T-cell (primary cell): ENCODE measurements at regions not wholly inside any gene's neighbourhood (a gene's known extent, or its start where the extent isn't known, plus 50 kb on each side); places are given as distances from the start of the nearest gene placed in this dataset.

Experiments
- ATAC-seq, 4 experiments: fragments of 200-7000 bp in 3 of 4; fragments of 150-1000 bp in 1 of 4; cut with Tn5 transposase; replicated peaks in 1 of 4; 1 replicate in 3 of 4; 2 replicates in 1 of 4; pipeline ENCODE4 v1.10.0; 2021; ENCODE audit warnings: moderate library complexity in 3 of 4, mild to moderate bottlenecking in 2 of 4, moderate number of reproducible peaks in 1 of 4
- CTCF ChIA-PET, 2 donors: fragments of 300-600 bp; sonication (Branson Sonifier 250); formaldehyde crosslinking; loops; one replicate each; lab custom pipeline; 2022; ENCODE audit warnings: antibody characterized with exemption in 2 of 2; lab: Charles Lee
- POLR2A ChIA-PET, 2 donors: fragments of 300-600 bp; sonication (Branson Sonifier 250); formaldehyde crosslinking; loops; one replicate each; lab custom pipeline; 2022; ENCODE audit warnings: antibody characterized with exemption in 2 of 2; lab: Charles Lee
- DNase-seq, 35 experiments: peaks; one replicate each; pipeline versions ENCODE4 v3.0.0 to v3.0.0-alpha.2; 2013 to 2023
- H3K27ac ChIP-seq: one replicate; pipeline ENCODE4 v1.5.1; 2013; ENCODE audit warnings: low read length
- H3K27me3 ChIP-seq, 2 experiments: replicated peaks in 1 of 2; 1 replicate in 1 of 2; 2 replicates in 1 of 2; pipeline versions ENCODE4 v1.6.1 to v1.7.0; 2013; ENCODE audit warnings: low read length in 1 of 2, mixed read lengths in 1 of 2; ENCODE audit not compliant: control insufficient read depth in 2 of 2, insufficient read depth in 2 of 2; ENCODE audit errors: extremely low read depth in 1 of 2
- H3K36me3 ChIP-seq, 2 donors: 1 replicate in 1 of 2; 2 replicates in 1 of 2; pipeline versions ENCODE4 v1.6.1 to v1.7.0; 2013; ENCODE audit warnings: low read length in 1 of 2; ENCODE audit not compliant: control insufficient read depth in 2 of 2, insufficient read depth in 1 of 2; ENCODE audit errors: extremely low read depth in 1 of 2
- H3K4me1 ChIP-seq, 2 experiments: 1 replicate in 1 of 2; 2 replicates in 1 of 2; pipeline versions ENCODE4 v1.6.1 to v1.7.0; 2013; ENCODE audit warnings: low read length in 2 of 2, mixed read lengths in 1 of 2; ENCODE audit not compliant: insufficient read depth in 2 of 2, control insufficient read depth in 1 of 2; ENCODE audit errors: extremely low read depth in 1 of 2
- H3K4me3 ChIP-seq, 2 donors: 1 replicate in 1 of 2; 2 replicates in 1 of 2; pipeline versions ENCODE4 v1.5.1 to v1.7.0; 2013; ENCODE audit warnings: mild to moderate bottlenecking in 2 of 2, low read length in 1 of 2, moderate library complexity in 1 of 2; ENCODE audit not compliant: control insufficient read depth in 1 of 2; ENCODE audit errors: extremely low read depth in 1 of 2
- H3K9me3 ChIP-seq: 2 replicates; pipeline ENCODE4 v1.7.0; 2013
- H3K27ac Mint-ChIP-seq, 2 donors: one replicate each; pipeline ENCODE4 v1.8.0; 2020 to 2021; ENCODE audit warnings: mild to moderate bottlenecking in 2 of 2, mixed read lengths in 2 of 2
- H3K27me3 Mint-ChIP-seq, 2 donors: one replicate each; pipeline ENCODE4 v1.8.0; 2021 to 2022; ENCODE audit warnings: mixed read lengths in 2 of 2
- H3K36me3 Mint-ChIP-seq: one replicate; pipeline ENCODE4 v1.8.0; 2021; ENCODE audit warnings: mixed read lengths
- H3K4me1 Mint-ChIP-seq, 3 donors: one replicate each; pipeline ENCODE4 v1.8.0; 2020 to 2022; ENCODE audit warnings: mixed read lengths in 3 of 3, mild to moderate bottlenecking in 1 of 3
- H3K4me3 Mint-ChIP-seq, 3 donors: one replicate each; pipeline ENCODE4 v1.8.0; 2020 to 2022; ENCODE audit warnings: mild to moderate bottlenecking in 3 of 3, mixed read lengths in 3 of 3, moderate library complexity in 3 of 3
- H3K9me3 Mint-ChIP-seq, 3 donors: one replicate each; pipeline ENCODE4 v1.8.0; 2020 to 2022; ENCODE audit warnings: mixed read lengths in 3 of 3
- WGBS: methylation state at CpG from one replicate; pipeline ENCODE4 v1.1.5; 2013; ENCODE audit warnings: missing lambda C conversion rate; ENCODE audit not compliant: insufficient coverage; 5-methylcytosine and 5-hydroxymethylcytosine counted together

GRCh38 chr6:170045563-170045960 is 245.3 kb downstream of the DLL1 start:
- ChIA-PET POLR2A (no interaction called here), CTCF (no interaction called here)
- no peak overlapping the region for H3K27ac ChIP-seq
- no peaks in the 10 kb centered on the region for H3K4me1 ChIP-seq
- H3K27ac Mint-ChIP-seq = no peak overlapping the region
- no peak overlapping the region for H3K4me3 Mint-ChIP-seq
- no peaks in the 10 kb centered on the region for H3K36me3 Mint-ChIP-seq
- H3K9me3 Mint-ChIP-seq = no peaks in the 10 kb centered on the region
- H3K9me3 ChIP-seq = no peaks in the 10 kb centered on the region
- no peak for ATAC-seq
- peaks cover 2 to 3% of the 10 kb centered on the region in 2 donors for H3K27me3 Mint-ChIP-seq
- no peak for DNase-seq
- peaks cover 0 to 38% of the 10 kb centered on the region in 2 experiments for H3K27me3 ChIP-seq
- H3K4me3 ChIP-seq = no peak overlapping the region
- peaks cover 0 to 3% (median 0%) of the 10 kb centered on the region in 3 donors for H3K4me1 Mint-ChIP-seq
- no peaks in the 10 kb centered on the region for H3K36me3 ChIP-seq
- 84% methylated on average over 7 of the region's 7 CpGs for WGBS

- Mint-ChIP-seq H3K4me1 (peaks cover 0 to 3% (median 0%) of the 10 kb centered on the region in 3 donors), H3K9me3 (no peaks in the 10 kb centered on the region), H3K4me3 (no peak overlapping the region), H3K27ac (no peak overlapping the region), H3K36me3 (no peaks in the 10 kb centered on the region), H3K27me3 (peaks cover 2 to 4% of the 10 kb centered on the region in 2 donors)
- H3K4me3 ChIP-seq = no peak overlapping the region
- DNase-seq = no peak
- no peaks in the 10 kb centered on the region for H3K4me1 ChIP-seq
- H3K9me3 ChIP-seq = no peaks in the 10 kb centered on the region
- no peaks in the 10 kb centered on the region for H3K36me3 ChIP-seq
- no peak overlapping the region for H3K27ac ChIP-seq
- no peak for ATAC-seq
- WGBS = 82% methylated on average over 13 of the region's 13 CpGs
- CTCF ChIA-PET = no interaction called here
- POLR2A ChIA-PET = interaction anchor here in 1 of 2 donors (0.9 kb wide), 1 partner anchor 50 kb away, joined by 10 read pairs; no protein-coding TSS in a partner anchor
- peaks cover 0 to 32% of the 10 kb centered on the region in 2 experiments for H3K27me3 ChIP-seq
These were observed 245.9 kb downstream of the DLL1 start for GRCh38 chr6:170044836-170045562.

GRCh38 chr6:170043881-170044790 is 246.7 kb downstream of the DLL1 start:
- no peak overlapping the region for H3K27ac Mint-ChIP-seq
- no peak overlapping the region for H3K4me3 Mint-ChIP-seq
- H3K4me1 ChIP-seq = no peaks in the 10 kb centered on the region
- H3K36me3 Mint-ChIP-seq = no peaks in the 10 kb centered on the region
- WGBS = 87% methylated on average over 6 of the region's 11 CpGs
- H3K27me3 Mint-ChIP-seq = peaks cover 5 to 9% of the 10 kb centered on the region in 2 donors
- peaks cover 0 to 31% of the 10 kb centered on the region in 2 experiments for H3K27me3 ChIP-seq
- no peak overlapping the region for H3K4me3 ChIP-seq
- no peaks in the 10 kb centered on the region for H3K36me3 ChIP-seq
- no peak overlapping the region for H3K27ac ChIP-seq
- no peak for DNase-seq
- no peaks in the 10 kb centered on the region for H3K9me3 Mint-ChIP-seq
- POLR2A ChIA-PET = interaction anchor here in 1 of 2 donors (0.9 kb wide), 1 partner anchor 50 kb away, joined by 10 read pairs; no protein-coding TSS in a partner anchor
- H3K9me3 ChIP-seq = no peaks in the 10 kb centered on the region
- CTCF ChIA-PET = interaction anchor here in 1 of 2 donors (0.5 kb wide), 1 partner anchor 32 kb away, joined by 3 read pairs; no protein-coding TSS in a partner anchor
- no peak for ATAC-seq
- peaks cover 0 to 2% (median 0%) of the 10 kb centered on the region in 3 donors for H3K4me1 Mint-ChIP-seq

GRCh38 chr6:170043150-170043819 is 247.6 kb downstream of the DLL1 start:
- H3K36me3 ChIP-seq = no peaks in the 10 kb centered on the region
- peaks cover 0 to 28% of the 10 kb centered on the region in 2 experiments for H3K27me3 ChIP-seq
- peaks cover 8 to 9% of the 10 kb centered on the region in 2 donors for H3K27me3 Mint-ChIP-seq
- no peak overlapping the region for H3K27ac Mint-ChIP-seq
- H3K4me1 ChIP-seq = no peaks in the 10 kb centered on the region
- H3K9me3 ChIP-seq = no peaks in the 10 kb centered on the region
- no peak overlapping the region for H3K4me3 Mint-ChIP-seq
- no peak overlapping the region for H3K4me3 ChIP-seq
- ChIA-PET CTCF (no interaction called here), POLR2A (no interaction called here)
- H3K27ac ChIP-seq = no peak overlapping the region
- 88% methylated on average over 9 of the region's 21 CpGs for WGBS
- no peaks in the 10 kb centered on the region for H3K36me3 Mint-ChIP-seq
- H3K9me3 Mint-ChIP-seq = no peaks in the 10 kb centered on the region
- DNase-seq (no peak), ATAC-seq (no peak)
- H3K4me1 Mint-ChIP-seq = no peaks in the 10 kb centered on the region

DNA sequence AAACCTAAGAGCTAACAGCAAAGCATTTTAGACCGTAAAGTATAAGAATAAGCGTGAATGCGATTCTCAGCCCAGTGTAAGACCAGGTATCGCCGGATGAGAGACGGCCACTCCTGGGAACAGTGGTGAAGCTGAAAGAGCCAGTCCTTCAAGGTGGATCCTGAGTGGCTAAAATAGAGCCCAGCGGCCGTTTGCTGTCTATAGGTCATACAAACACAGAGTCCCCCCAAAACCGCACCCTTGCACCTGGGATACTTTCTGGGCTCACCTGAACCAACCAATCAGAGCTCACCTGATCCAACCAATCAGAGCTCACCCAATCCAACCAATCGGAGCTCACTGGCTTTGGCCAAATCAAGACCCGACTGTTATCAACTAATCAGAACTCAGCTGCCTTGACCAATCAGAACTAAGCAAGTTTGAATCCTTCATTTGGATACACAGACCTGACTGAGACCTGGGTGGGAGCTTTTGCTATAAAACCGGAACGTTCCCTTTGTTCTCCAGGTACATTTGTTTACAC is 248.2 kb downstream of the DLL1 start:
- DNase-seq (no peak), ATAC-seq (no peak)

DNA sequence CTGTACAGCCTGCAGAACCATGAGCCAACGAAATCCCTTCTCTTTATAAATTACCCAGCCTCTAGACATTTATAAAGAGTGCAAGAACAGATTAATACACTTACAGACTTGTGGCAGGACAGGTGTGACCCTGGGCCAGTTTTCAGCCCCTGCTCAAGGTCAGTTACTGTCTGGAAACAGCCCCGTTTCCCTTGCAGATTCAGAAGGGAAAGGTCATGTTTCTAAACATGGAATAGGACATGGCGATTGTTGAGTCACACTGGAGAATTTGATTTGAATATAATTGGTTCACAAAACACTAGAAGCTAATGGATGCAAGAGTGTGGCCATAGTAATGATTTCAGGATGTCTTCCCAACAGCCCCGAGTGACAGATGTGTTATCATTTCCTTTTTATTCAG is 248.8 kb downstream of the DLL1 start:
- no peak overlapping the region for H3K27ac Mint-ChIP-seq
- H3K36me3 ChIP-seq = no peaks in the 10 kb centered on the region
- ChIA-PET CTCF (no interaction called here), POLR2A (no interaction called here)
- no peak overlapping the region for H3K27ac ChIP-seq
- ATAC-seq (no peak), DNase-seq (no peak)
- H3K9me3 Mint-ChIP-seq = no peaks in the 10 kb centered on the region
- H3K4me3 Mint-ChIP-seq = no peak overlapping the region
- WGBS = 84% methylated on average over 3 of the region's 4 CpGs
- H3K4me1 Mint-ChIP-seq = no peaks in the 10 kb centered on the region
- H3K4me1 ChIP-seq = no peaks in the 10 kb centered on the region
- no peak overlapping the region for H3K4me3 ChIP-seq
- peaks cover 0 to 28% of the 10 kb centered on the region in 2 experiments for H3K27me3 ChIP-seq
- peaks cover 8 to 9% of the 10 kb centered on the region in 2 donors for H3K27me3 Mint-ChIP-seq
- no peaks in the 10 kb centered on the region for H3K36me3 Mint-ChIP-seq
- no peaks in the 10 kb centered on the region for H3K9me3 ChIP-seq

More for the DNA sequence above, 248.2 kb downstream of the DLL1 start:
- no peak overlapping the region for H3K4me3 ChIP-seq
- POLR2A ChIA-PET = no interaction called here
- CTCF ChIA-PET = no interaction called here
- H3K4me1 Mint-ChIP-seq = no peaks in the 10 kb centered on the region
- H3K36me3 ChIP-seq = no peaks in the 10 kb centered on the region
- H3K27me3 ChIP-seq = peaks cover 0 to 28% of the 10 kb centered on the region in 2 experiments
- H3K4me3 Mint-ChIP-seq = no peak overlapping the region
- no peak overlapping the region for H3K27ac ChIP-seq
- H3K9me3 ChIP-seq = no peaks in the 10 kb centered on the region
- peaks cover 8 to 9% of the 10 kb centered on the region in 2 donors for H3K27me3 Mint-ChIP-seq
- no peaks in the 10 kb centered on the region for H3K36me3 Mint-ChIP-seq
- 90% methylated on average over 11 of the region's 13 CpGs for WGBS
- H3K9me3 Mint-ChIP-seq = no peaks in the 10 kb centered on the region
- no peak overlapping the region for H3K27ac Mint-ChIP-seq
- no peaks in the 10 kb centered on the region for H3K4me1 ChIP-seq
